GM18520 (cell line): ENCODE measurements at regions not wholly inside any gene's neighbourhood (a gene's known extent, or its start where the extent isn't known, plus 50 kb on each side); places are given as distances from the start of the nearest gene placed in this dataset.
A peak's percentile ranks its signal among the peaks of the same experiment; 100 is the strongest.

Experiments used
- ATAC-seq: cut with Tn5 transposase; IDR thresholded peaks from one replicate; pipeline ENCODE4 v1.9.1; 2021; ENCODE audit not compliant: unreplicated experiment

DNA sequence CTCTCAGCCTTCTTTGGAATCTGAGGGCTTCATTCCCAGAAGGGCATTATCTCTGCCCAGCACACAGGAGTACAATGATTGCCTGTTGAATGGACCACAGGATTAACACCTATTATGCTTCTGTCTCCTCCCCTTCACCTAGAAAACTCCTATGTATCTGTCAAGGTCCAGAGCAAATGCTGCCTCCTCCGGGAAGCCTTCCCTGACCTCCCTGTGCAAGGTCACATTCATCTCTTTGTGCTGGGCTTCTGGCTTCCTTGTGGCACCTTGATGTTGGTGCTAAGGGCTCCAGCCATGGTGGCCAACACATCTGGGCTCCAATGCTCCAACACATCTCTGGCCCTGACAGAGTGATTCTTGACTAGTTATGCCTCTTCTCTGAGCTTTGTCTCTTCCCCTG, 49.9 kb upstream of the ATP2B2 start:
- ATAC-seq: no peak

DNA sequence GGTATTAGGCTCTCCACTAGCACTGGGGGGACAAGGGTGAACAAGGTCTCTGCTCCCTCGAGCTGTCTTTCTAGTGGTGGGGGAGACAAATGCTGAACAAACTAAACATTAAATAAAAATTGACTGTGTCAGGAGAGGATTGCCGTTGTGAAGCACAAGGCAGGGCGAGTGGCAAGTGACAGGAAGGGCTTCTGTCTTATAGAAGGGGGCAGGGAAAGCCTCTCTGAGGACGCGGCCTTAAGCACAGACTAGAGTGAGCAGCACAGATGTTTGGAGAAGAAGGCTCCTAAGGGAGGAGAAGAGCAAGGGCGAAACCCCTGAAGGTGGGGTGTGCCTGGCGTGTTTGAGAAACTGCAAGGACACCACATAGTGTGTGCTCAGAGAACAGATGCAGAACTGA, 50.9 kb upstream of the ATP2B2 start:
- ATAC-seq: no peak

DNA sequence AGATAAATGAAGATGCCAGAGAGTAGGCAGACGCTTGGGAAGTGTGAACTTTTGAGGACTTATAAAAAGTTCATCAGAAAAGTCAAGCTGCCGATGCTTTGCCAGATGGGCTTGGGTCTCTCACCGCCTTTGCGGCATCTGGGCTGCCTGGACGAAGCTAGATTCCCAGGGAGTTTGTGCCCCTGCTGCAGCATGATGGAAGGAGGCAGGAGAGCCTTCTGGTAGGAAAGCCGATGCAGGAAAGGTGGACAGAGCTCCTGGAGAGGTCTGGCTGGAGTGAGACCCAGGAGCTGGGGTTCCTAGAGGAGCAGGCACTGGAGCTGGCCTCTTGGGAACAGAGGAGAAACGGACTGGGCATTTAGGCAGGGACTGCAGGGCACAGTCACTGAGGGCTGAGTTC, 51.9 kb upstream of the ATP2B2 start:
- no peak for ATAC-seq

DNA sequence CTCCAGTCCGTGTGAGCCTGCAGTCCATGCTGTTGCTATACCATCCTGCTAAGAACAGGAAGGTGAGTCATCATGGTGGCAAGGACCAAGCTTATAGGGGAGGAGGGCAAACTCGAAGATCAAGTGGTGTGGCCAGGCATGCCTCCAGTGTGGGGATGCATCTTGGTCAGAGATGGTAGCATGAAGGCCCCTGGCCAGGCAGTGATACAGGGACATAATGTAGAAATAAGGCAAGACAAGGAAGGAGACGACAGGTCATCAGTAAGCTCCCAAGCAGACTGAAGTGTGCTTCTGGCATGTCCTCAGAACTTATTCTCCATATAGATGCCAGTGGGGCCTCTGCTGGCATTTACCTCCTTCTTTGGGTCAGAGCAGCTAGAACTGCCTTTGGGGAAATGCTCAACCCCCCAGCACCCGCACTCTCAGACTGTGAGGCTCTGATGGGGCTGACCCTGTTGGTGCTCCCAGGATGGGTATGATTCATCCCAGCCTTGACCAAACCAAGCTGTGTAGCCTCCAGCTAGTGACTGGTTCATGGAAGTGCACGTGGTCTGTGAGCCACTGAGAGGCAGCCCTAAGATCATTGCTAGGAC, 52.5 kb upstream of the ATP2B2 start:
- ATAC-seq: no peak

DNA sequence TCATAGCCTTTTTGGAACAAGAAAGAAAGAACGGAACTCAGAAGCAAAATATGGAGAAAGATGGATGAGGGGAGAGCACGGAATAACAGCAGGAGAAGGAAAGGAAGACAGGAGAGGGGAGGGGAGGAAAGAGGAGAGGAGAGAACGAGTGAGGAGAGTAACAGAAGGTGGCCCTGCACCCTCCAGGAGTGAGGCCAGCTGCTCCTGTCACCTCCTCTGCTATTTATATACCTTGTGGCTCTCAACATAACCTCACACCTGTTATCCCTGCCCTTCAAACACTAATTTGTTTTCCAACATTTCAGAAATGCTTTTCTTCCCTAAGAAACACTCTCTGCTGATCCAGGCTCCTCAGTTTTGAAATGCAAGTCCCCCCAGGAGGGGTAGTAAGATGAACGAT, 53.4 kb upstream of the ATP2B2 start:
- ATAC-seq: no peak

DNA sequence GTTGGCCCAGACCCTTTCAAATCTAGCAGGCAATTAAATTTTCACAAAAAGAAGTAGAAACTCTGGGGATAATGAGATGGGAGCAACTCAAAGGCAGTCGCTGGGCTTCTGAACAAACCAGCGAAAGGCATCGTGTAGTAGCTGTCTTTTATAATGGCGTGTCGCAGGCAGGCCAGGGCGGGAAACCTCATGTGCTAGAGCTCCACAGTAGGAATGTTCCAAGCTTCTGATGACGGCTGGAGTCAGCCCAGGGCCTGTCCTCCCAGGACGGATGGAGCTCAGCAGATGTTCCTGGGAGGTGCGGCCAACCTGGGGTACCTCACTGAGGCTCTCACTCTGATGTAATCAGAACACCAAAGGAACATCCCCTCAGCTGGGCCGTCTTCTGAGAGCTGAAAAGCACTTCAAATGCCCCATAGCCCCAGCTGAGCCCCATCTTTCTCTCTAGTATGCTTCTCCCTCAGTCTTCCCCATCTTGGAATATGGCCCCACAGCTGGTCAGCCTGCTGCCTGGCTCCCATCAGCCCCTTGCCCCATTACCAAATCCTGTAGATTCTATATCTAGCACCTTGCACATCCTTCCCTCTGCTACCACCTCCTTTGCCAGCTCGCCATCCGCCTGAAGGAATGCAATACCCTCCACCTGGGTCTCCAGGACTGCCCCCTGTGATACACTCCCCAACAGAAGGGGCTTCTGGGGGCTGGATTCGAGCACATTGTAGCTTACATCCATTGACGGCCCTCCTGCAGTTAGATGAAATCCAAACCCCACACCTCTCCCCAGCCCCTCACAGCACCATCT, 54.9 kb upstream of the ATP2B2 start:
- ATAC-seq: no peak

DNA sequence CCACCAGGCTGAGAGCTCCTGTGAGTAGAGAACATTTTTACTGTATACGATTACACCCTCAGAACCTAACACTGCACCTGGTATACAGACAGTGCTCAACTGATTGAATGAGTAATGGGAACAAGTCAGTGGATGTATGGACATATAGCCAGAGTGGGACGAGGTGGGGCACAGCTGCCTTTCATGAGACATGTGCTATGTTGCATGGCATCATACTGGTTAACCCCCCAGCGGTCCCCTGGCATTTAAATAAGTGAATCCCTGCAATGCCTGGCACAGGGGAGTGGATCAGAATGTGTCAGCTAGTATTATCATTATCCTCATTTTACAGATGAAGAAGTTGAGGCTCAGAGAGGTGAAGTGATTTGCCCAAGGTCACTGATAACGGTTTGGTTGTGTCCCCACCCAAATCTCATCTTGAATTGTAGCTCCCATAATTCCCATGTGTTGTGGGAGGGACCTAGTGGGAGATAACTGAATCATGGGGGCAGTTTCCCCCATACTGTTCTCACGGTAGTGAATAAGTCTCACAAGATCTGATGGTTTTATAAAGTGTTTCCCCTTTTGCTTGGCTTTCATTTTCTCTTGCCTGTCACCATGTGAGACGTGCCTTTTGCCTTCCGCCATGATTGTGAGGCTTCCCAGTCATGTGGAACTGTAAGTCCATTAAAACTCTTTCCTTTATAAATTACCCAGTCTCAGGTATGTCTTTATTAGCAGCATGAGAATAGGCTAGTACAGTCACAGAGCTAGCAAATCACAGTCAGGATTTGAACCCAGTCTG, 56.0 kb upstream of the ATP2B2 start:
- ATAC-seq: no peak

DNA sequence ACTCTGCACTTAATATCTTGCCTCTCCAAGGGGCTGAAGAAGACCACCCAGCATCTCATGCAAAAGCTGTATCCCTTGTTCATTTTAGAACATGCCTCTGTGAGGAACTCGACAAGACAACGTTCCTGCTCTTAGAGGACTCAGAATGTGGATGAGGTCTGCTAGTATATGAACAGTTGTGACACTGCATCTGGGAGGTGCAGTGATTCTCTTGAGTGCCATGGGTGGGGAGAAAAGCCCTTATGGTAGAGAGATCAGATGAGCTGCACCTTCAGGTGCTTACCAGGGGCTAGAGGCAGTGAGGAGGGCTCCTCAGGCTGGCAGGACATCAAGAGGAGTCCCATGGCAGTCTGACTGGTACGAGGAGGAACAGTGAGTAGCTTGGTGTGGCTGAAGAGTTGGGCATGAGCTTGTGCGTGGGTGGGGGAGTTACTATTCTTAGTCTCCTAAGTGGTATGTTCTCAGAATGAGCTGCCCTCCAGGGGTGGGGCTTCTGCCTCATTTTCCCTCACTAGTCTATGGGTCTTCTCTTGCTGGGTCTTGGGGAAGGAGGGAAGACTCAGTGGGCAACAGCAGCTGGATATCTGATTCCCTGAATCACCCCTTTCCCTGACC, 56.7 kb upstream of the ATP2B2 start:
- no peak for ATAC-seq

DNA sequence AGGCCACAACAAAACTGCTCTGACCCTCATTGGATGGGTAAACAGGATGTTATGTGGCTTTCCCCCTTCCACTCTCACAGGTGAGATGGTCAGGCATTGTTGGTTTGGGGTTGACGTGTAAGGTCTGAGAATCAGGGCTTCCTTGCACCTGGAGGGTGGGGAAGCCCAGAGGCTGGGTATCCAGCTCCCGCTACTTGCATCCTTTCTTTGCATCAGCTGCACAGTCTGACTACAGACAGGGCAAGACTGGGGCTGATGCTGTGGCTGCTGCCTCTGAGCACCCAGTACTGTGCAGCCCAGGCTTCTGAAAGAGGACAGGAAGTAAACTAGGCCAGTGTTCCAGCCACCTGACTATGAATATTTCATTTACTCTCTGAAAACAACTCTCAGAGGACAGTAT, 58.0 kb upstream of the ATP2B2 start:
- ATAC-seq: peak; percentile 49

DNA sequence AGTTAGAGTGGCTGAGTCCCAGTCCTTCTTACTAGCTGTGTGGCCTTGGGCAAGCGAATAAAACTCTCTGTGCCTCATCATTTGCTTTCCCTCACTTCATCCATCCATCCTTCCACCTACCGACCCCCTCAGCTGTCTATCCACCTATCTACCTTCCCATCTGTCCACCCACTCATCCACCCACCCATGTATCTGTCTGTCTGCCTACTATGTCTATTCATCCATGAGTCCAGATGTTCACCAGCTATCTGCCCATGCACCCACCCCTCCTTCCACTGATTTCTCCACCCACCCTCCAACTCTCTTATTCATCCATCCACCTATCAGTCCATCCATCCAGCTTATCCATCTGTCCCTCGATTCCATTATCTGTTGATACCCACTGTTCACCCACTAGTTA, 60.4 kb upstream of the ATP2B2 start:
- ATAC-seq: no peak

DNA sequence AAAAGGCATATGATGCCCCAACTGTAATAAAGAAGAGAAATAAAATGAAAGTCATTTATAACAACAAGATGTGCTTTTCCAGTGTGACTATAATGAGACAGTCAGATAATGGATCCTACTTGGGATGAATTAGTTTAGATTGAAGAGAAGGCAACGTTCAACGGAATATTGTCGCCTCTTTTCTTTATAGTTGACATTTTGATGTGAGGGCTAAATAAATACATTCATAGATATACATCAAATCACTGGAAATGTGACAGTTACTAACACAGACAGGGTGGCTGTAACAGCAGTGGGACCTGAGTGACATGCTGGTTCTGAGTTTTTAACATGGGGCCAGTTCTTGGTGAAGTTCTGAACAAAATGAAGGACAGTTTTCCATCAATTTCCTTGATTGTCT, 61.1 kb upstream of the ATP2B2 start:
- no peak for ATAC-seq

DNA sequence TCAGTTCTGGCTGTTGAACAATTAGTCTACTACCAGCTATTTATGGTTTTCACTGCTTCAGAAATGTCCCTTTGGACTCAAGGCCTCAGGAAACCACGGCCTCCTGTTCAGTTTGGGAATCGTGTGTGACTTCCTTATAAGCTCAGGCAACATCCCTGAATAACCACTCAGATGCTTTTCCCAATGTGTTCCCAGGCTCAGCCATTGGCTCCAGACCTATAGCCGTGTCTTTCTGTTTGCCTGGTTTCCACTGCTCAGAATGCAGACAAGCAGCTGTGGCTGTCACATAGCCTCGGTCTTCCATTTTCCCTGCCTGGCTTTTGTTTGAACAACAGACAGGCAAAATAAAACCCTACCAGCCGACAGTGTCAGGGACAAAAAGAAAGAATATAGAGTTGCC, 63.2 kb upstream of the ATP2B2 start:
- ATAC-seq: no peak

DNA sequence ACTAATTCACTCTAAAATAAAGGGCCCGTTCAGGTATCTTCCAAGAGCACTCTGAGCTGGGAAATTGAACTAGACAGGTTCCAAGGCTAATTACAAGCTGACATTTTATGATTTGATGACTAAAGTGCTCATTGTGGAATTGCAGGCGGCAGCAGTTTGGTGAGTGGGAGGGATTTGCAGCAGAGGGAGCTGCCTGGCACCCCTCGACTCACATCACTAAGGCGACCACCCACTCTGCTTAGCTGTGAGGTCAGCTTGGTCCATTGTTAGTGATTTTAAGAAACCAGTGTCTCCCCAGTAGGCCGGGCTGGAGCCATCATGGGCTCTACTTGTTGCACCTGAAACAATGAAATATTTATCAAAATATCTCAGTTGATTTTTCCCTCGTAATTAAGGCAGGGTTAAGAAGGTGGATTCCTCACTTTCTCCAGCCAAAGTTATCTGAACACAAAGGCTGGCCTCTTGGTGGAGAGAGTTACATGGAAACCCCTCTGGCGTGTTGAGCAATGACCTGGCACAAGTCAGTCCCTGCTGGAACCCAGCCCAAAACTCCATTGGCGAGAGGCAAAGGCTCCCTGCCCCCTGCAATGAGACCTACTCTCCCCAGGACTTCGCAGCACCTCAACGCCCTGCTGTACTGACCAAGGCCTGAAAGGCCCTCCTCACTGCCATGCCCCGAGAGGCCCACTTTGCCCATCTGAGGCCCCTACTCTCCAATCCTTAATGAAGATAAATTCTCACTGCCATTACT, 65.0 kb upstream of the ATP2B2 start:
- no peak for ATAC-seq

DNA sequence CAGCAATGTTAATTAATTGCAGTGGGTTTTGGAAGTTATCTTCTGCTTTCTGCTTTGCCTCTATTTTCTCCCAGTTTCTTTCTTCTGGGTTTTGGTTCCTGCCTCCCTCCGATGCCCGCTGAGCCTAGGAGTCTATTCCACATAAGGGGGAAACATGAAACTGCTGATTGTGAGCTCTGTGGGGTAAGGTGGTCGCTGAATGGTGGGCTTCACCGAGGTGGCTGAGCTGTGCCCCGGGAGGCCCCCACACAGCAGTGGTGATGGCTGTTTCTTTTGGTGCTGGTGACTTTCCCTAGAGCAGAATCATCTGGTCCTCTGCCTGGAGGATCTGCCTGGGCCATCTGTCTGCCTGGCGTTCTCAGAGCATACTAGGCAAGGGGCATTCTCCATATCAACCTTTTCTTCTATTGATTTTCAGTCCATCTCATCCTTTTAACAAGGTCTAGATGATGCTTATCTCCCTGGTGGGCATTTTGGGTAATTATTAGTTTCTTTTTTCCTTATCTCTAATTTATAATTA, 68.8 kb upstream of the ATP2B2 start:
- no peak for ATAC-seq

DNA sequence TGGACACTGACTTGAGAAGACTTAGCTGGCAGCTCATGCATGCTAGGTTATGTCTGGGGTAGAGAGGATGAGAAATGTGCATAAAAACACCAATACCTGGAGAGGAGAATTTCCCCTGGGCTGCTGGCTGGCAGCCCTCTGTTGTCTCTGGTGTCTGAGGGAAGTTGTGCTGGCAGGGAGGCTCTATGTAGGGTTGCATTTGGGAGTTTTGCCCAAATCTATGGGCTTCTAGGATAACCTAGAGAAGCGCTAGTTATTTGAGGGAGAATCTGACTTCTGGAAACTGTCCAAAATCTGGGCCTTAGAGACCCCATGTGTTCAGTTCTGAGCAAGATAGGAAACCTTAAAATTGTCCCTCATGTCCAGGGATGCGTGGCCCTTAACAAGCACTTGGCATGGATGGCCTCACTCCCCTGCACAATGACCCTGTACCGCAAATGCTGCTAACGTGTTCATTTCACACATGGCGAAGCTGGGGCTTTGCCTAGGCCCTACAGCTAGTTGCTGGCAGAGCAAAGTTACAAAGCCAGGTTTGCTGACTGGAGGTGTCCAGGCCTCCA, 70.3 kb upstream of the ATP2B2 start:
- ATAC-seq: no peak

DNA sequence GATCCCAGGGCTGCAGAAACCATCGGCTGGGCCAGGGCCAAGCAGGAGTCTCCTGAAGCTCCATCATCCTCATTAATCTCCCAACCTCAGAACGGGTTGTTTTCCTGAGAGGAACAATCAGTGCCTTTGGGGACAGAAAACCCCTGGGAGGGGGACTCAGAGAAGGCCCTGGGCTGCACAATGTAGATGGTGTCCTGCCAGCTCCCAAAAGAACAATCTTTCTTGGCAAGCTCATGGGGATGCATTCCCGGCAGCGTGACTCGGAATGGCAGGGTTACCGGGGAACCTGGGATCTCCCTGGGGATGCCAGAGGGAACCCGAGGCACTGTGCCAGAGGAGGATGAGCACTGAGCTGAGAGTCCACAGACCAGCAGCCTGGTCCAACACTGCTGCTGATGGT, 72.1 kb upstream of the ATP2B2 start:
- ATAC-seq: no peak

DNA sequence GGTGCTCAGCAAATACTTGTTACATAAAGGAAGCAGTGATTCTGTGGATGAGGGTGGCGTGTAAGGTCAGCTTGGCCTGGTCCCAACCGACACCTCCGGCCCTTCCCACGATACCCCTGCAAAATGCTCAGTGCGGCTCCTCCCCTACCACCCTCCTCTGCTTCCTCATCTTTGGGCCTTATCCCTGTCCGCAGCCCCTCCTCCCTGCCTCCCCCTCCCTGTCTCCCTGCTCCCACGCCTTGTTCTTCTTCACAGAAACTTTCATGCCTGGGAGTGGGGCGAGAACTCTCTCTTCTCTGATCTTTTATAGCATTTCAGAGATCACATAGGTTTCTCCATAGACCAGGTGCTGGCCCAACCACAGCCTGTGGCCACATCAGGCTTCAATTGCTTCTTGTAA, 75.0 kb upstream of the ATP2B2 start:
- no peak for ATAC-seq

DNA sequence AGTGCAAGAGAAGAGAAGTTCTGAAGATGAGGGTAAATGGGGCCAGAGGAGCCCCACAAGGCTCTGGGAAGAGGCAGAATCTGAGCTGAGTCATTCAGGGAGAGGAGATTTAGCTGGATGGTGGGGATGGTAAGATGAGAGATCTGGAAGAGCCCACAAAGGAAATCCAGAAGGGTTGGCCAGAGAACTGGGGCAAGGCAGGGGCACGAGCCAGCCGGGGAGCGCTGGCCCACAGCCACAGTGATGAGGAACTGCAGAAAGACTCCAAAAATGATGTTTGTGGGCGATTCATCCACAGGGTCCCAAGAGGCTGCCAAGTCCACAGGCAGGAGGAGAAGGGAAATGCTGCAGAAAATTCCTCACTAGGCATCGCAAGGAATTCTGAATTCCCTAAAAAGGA, 75.9 kb upstream of the ATP2B2 start:
- ATAC-seq: no peak

DNA sequence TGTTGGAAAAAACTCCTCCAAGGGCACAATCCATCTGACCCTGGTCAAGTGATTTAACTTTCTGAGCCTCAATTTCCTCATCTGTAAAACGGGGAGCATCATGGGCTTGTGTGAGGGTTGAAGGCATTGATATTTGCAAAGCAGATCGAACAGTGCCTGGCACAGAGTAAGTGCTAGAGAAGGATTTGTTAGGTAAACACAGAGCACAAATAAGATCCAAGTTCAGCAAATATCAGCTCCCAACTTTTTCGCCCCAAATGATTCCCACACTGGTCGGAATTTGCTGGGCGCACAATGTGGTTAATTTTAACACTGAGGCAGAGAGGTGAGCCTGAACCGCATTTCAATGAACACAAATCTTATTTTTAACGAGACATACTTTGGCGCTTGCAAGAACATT, 76.3 kb upstream of the ATP2B2 start:
- ATAC-seq: no peak

DNA sequence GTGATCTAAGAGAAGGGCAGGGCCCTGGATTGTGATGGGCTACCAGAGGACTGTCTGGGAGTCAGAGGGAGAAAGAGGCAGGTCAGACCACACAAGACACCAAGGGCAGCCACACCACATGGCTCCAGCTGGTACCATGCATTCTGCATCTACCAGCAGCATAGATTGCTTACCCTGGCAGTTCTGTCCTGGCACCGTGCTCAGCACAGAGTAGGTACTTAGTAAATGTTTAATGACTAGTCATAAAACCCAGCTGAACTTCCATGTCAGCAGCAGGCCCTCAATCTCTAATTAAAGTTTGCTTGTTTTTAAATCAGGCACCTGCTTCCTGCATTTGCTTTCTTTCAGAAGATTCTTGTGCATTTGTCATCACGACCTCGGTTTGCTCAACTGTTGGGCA, 77.3 kb upstream of the ATP2B2 start:
- no peak for ATAC-seq
